ENCODE measurements at regions not wholly inside any gene's neighbourhood (a gene's known extent, or its start where the extent isn't known, plus 50 kb on each side); places are given as distances from the start of the nearest gene placed in this dataset.
A peak's percentile ranks its signal among the peaks of the same experiment; 100 is the strongest.
"Not testable (repeated sequence)": the region's sequence is repeated elsewhere in the genome, so short reads cannot be mapped to it uniquely, and the experiment has no call there.

- DNase-seq = no peak
These were observed 86.1 kb upstream of the TCF21 start for GRCh38 chr6:133802861-133803260.

DNA sequence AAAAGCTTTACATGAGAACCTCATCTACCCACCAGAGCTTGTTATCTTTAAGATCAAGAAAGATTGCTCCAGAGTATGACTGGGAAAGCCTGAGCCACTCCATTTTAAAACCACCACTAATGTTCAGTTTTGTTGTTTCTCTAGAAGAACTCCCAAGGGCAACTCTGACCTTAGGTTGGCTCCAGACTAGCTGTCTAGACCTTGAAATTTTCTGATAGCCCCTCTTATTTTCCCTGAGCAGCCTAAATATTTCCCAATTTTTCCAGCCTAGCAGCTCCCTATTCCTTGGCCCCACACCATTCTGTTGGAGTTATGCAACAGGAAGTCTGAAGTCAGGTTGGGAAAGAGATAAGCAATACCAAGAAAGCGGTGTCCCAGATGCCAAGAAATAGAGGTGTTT, 84.6 kb upstream of the TCF21 start:
- DNase-seq = no peak

DNA sequence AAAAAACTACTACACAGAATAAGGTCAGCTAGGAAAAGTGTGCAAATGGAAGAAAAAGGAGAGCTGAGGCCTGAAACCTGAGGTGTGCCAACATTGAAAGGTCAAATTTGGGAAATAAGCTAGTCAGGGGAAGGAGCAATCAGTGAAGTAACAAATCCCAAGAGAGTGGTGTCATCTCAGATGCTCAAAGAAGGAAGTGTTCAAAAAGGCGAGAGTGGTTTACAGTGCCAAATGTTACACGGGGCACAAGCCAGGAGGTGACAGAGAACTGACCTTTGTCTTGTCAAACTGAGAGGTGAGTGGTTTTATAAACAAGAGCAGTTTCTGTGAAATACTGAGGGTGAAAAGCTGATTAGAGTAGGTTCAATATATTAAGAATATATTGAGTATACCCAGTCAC, 83.0 kb upstream of the TCF21 start:
- DNase-seq = no peak

GRCh38 chr6:133806382-133807140, 82.4 kb upstream of the TCF21 start:
- DNase-seq = no peak

GRCh38 chr6:133807501-133807900, 81.4 kb upstream of the TCF21 start:
- no peak for DNase-seq

DNA sequence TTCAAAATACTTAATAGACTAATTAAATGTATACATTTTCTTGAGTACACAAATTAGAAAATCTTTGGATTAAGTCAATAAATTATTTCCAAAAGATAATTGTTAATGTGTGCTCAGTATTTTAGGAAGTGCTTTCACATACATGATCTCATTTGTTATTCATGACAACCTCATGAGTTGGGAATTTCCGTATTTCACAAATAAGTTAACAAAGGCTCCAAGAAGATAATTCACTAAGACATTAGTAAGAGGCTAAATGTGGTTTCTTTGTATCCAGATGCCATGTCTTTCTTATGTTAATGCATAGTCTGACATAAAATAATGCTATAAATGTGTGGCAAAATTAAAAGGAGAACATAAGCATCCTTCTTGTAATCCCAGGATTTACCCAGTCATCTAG, 79.5 kb upstream of the TCF21 start:
- DNase-seq = no peak

GRCh38 chr6:133811557-133811956, 77.4 kb upstream of the TCF21 start:
- no peak for DNase-seq

DNA sequence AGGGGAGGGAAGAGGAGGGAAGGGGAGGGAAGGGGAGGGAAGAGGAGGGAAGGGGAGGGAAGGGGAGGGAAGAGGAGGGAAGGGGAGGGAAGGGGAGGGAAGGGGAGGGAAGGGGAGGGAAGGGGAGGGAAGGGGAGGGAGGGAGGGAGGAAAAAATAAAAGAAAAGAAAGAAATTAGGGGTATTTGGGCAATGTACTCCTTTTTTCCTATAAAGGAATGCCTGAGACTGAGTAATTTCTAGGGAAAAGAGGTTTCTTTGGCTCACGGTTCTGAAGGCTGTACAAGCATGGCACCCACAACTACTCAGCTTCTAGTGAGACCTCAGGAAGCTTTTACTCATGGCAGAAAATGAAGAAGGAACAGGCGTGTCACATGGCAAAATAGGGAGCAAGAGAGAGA, 76.5 kb upstream of the TCF21 start:
- DNase-seq = not testable (repeated sequence)

GRCh38 chr6:133814238-133814637, 74.7 kb upstream of the TCF21 start:
- DNase-seq = no peak

DNA sequence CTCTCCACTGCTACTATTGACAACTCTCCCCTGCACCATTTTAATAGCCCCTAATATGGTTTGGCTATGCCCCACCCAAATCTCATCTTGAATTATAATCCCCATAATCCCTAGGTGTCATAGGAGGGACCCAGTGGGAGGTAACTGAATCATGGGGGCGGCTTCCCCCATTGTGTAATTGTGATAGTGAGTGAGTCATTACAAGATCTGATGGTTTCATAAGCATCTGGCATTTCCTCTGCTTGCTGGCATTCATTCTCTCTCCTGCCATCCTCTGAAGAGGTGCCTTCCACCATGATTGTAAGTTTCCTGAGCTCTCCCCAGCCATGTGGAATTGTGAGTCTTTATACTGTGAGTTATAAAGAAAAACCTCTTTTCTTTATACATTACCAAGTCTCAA, 74.1 kb upstream of the TCF21 start:
- DNase-seq = no peak

- no peak for DNase-seq
These were observed 73.6 kb upstream of the TCF21 start for GRCh38 chr6:133815313-133815712.

- DNase-seq = no peak
These were observed 72.7 kb upstream of the TCF21 start for GRCh38 chr6:133816171-133816570.

- DNase-seq = no peak
These were observed 71.4 kb upstream of the TCF21 start for GRCh38 chr6:133817460-133818047.

DNA sequence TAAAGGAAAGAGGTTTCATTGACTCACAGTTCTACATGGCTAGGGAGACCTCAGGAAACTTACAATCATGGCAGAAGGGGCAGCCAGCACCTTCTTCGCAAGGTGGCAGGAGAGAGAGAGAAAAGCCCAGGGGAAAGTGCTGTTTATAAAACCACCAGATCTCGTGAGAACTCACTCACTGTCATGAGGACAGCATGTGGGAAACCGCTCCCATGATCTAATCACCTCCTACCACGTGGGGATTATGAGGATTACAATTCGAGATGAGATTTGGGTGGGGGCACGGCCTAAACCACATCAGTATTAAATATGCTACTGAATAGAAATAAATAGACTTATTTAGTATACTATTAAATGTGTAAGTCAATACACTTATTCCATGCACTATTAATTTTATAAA, 70.6 kb upstream of the TCF21 start:
- no peak for DNase-seq

- DNase-seq = no peak
These were observed 68.7 kb upstream of the TCF21 start for GRCh38 chr6:133820208-133820607.

DNA sequence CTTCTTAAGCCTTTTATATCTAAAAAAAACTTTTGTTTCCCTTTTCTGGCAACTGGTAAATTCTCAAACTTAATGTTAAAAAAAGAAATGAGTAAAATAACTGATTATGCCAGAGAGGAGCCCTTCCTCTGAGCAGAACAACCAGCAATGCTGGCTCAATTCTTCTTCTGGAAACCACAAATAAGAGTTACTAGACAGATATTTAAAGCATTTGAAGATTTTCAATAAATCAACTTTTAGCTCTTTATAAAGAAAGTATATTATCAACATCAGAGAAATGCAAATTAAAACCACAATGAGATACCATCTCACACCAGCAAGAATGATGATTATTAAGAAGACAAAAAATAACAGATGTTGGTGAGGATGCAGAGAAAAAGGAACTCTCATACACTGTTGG, 61.1 kb upstream of the TCF21 start:
- DNase-seq = no peak

GRCh38 chr6:133833949-133834359, 55.0 kb upstream of the TCF21 start:
- no peak for DNase-seq

DNA sequence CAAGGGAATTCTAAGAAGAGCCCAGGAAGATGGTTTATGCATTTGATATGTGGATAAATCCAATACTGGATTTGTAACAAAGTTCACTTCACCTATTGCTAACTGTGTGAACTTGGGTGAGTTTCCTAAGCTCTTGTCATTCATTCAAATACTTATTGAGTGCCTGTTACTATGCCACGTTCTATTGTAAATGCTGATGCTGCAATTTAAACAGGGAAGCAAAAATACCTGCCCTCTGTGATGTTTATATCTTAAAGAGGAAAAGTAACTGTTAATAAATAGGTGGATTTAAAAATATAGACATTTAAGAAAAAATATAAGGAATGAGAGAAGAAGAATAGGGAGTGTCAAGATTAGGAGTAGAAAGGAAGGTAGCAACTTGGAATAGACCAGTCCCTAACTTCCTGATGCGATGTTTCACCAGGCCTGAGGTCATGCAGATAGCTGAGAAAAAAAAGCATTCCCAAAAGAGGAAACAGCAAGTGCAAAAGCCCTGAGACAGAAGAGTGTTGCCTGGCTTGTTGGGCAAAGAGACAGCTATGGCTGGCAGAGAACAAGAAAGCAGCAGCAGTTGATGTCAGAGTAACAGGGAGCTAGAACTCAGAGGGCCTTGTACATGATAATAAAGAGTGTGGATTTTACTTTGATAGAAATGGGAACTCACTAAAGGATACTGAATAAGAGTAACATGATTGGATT, 54.3 kb upstream of the TCF21 start:
- DNase-seq = no peak

- DNase-seq = peak; percentile 1
These were observed 53.0 kb upstream of the TCF21 start for GRCh38 chr6:133835901-133836300.

- DNase-seq = no peak
These were observed 51.0 kb upstream of the TCF21 start for GRCh38 chr6:133837801-133838349.

Measured in NCI-H1694 treated with DMSO at 0.1 percent for 48 hours (cell line).